ENCODE measurements at regions not wholly inside any gene's neighbourhood (a gene's known extent, or its start where the extent isn't known, plus 50 kb on each side); places are given as distances from the start of the nearest gene placed in this dataset.

DNA sequence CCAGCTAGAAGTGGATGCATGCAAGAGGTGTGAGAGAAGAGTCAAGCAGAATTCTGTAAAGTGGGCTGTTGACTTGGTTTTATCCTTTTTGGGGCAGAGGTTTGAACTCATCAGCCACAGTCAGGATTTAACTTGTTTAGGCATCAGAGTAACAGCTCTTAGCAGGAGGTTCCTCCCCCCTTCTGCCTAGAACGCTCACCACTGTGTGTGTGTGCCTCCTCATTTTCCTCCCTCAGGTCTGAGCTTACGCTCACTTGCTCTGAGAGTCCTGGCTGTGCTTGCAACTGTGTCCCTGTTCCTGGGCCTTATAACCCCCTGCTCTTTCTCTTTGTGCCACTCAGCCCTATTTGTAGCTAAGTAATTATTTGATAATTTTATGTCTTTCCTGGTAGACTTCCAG lies 167.9 kb downstream of the TMEM182 start:
- Histone ChIP-seq H4K20me1 (ENCODE audit: insufficient read depth, low read length) (no peaks in the 10 kb centered on the region), H3K27me3 (ENCODE audit: control insufficient read depth, insufficient read depth, low read length) (no peaks in the 10 kb centered on the region), H4K5ac (ENCODE audit: low read depth, low read length) (no peak overlapping the region), H3K9me3 (ENCODE audit: control insufficient read depth, insufficient read depth, low read length) (no peaks in the 10 kb centered on the region; the same call in 1 of the 2 replicates), H2AK5ac (ENCODE audit: low read depth, low read length) (no peak overlapping the region), H3K14ac (replicated peaks; ENCODE audit: low read depth, low read length) (no peak overlapping the region), H3K27ac (ENCODE audit: insufficient read depth, low read length) (no peak overlapping the region), H2BK20ac (ENCODE audit: low read depth, low read length) (no peak overlapping the region), H3K4me3 (ENCODE audit: insufficient read depth, low read depth, low read length) (no peak overlapping the region), H3K4me2 (ENCODE audit: low read depth, low read length) (no peak overlapping the region), H4K8ac (ENCODE audit: low read depth in 2 of 2, low read length in 2 of 2) (no peak overlapping the region), H2BK15ac (ENCODE audit: low read depth, low read length) (no peak overlapping the region), H3K56ac (ENCODE audit: extremely low read depth, insufficient read depth, low read length) (no peak overlapping the region), H4K91ac (ENCODE audit: insufficient read depth, low read depth, low read length) (no peak overlapping the region), H3K9me1 (ENCODE audit: insufficient read depth, low read length) (no peaks in the 10 kb centered on the region), H3K4me1 (ENCODE audit: control insufficient read depth, insufficient read depth, low read length) (no peaks in the 10 kb centered on the region), H3K18ac (ENCODE audit: low read depth, low read length) (no peak overlapping the region), H2AK9ac (replicated peaks; ENCODE audit: low read depth, low read length, poor library complexity) (no peak overlapping the region), H3K23ac (ENCODE audit: low read depth, low read length) (no peak overlapping the region), H2BK5ac (ENCODE audit: low read depth, low read length, poor library complexity, severe bottlenecking) (no peak overlapping the region), H3K36me3 (ENCODE audit: control insufficient read depth, insufficient read depth, low read length) (no peaks in the 10 kb centered on the region), H3K79me1 (ENCODE audit: low read depth in 1 of 2, low read length in 2 of 2) (no peaks in the 10 kb centered on the region), H2AFZ (replicated peaks; ENCODE audit: low read length, poor library complexity) (no peak overlapping the region), H2BK120ac (ENCODE audit: low read depth, low read length) (no peak overlapping the region), H3K9ac (ENCODE audit: low read depth, low read length) (no peak overlapping the region), H3K4ac (ENCODE audit: low read depth, low read length) (no peak overlapping the region)
- ATAC-seq (ENCODE audit: low read depth) (no peak), DNase-seq (no peak)
- no TSS peak for BruUV-seq (replicated peaks)
- no CpG with 5 or more reads among the region's 2 CpGs for WGBS, 2 experiments (ENCODE audit: extremely low coverage in 2 of 2, insufficient read length in 1 of 2)
- dilution Hi-C loops (cut with HindIII; ENCODE audit: low sequenced_read_pairs, unreplicated experiment) (no loop called here), intact Hi-C loops (cut with micrococcal nuclease) (loop anchor here (10.0 kb wide), 1 partner anchor 65 kb away; no protein-coding TSS in a partner anchor), in situ Hi-C loops (cut with MboI; ENCODE audit: low sequenced_read_pairs) (no loop called here)
- POLR2A ChIA-PET (ENCODE audit: unreplicated experiment) = no interaction called here
- no peak for TF ChIP-seq RFX5 (IDR thresholded peaks at IDR 0.05; ENCODE audit: low read depth, low read length)
- no peak for TF ChIP-seq CTCF (conservative IDR thresholded peaks at IDR 0.05; ENCODE audit: low read depth, low read length)
- no peak for TF ChIP-seq MAZ (IDR thresholded peaks at IDR 0.05; ENCODE audit: borderline replicate concordance, low read depth, low read length)
- no peak for TF ChIP-seq ELK1 (IDR thresholded peaks at IDR 0.05; ENCODE audit: borderline replicate concordance, low read depth, low read length)
- no peak for TF ChIP-seq CHD1 (IDR thresholded peaks at IDR 0.05; ENCODE audit: low read depth, low read length)
- no peak for TF ChIP-seq BHLHE40 (IDR thresholded peaks at IDR 0.05; ENCODE audit: low read depth, low read length)
- TF ChIP-seq CEBPB (IDR thresholded peaks at IDR 0.05; ENCODE audit: low read depth, low read length) = no peak
- no peak for TF ChIP-seq USF2 (IDR thresholded peaks at IDR 0.05; ENCODE audit: low read depth, low read length)
- CTCF ChIA-PET = no interaction called here
